ENCODE measurements at regions not wholly inside any gene's neighbourhood (a gene's known extent, or its start where the extent isn't known, plus 50 kb on each side); places are given as distances from the start of the nearest gene placed in this dataset.

GRCh38 chr2:38213619-38214167 lies 137.7 kb upstream of the CYP1B1 start:
- ATAC-seq = no peak
- intact Hi-C loops (cut with DNase I) = no loop called here
- DNase-seq (ENCODE audit: low spot score) = no peak

GRCh38 chr2:38212312-38212711 lies 136.4 kb upstream of the CYP1B1 start:
- DNase-seq (ENCODE audit: low spot score) (no peak), ATAC-seq (no peak)
- intact Hi-C loops (cut with DNase I) = no loop called here

GRCh38 chr2:38207168-38207567 lies 131.2 kb upstream of the CYP1B1 start:
- ATAC-seq = no peak
- intact Hi-C loops (cut with DNase I) = loop anchor here (1.0 to 10.0 kb wide), 2 partner anchors 23 to 1442 kb away; no protein-coding TSS in a partner anchor
- no peak for DNase-seq (ENCODE audit: low spot score)

- no peak for DNase-seq (ENCODE audit: low spot score)
- intact Hi-C loops (cut with DNase I) = loop anchor here (10.0 kb wide), 1 partner anchor 1439 kb away; no protein-coding TSS in a partner anchor
- no peak for ATAC-seq
Observed at GRCh38 chr2:38203446-38203810, 127.5 kb upstream of the CYP1B1 start.

- DNase-seq (ENCODE audit: low spot score) (no peak), ATAC-seq (no peak)
- intact Hi-C loops (cut with DNase I) = loop anchor here (10.0 kb wide), 1 partner anchor 1438 kb away; no protein-coding TSS in a partner anchor
Observed at GRCh38 chr2:38202713-38203445, 126.9 kb upstream of the CYP1B1 start.

GRCh38 chr2:38201784-38202183 lies 125.8 kb upstream of the CYP1B1 start:
- no peak for DNase-seq (ENCODE audit: low spot score)
- no peak for ATAC-seq
- intact Hi-C loops (cut with DNase I) = loop anchor here (10.0 kb wide), 1 partner anchor 1437 kb away; no protein-coding TSS in a partner anchor

GRCh38 chr2:38200598-38200997 lies 124.6 kb upstream of the CYP1B1 start:
- no peak for DNase-seq (ENCODE audit: low spot score)
- ATAC-seq = peak; percentile 81
- intact Hi-C loops (cut with DNase I) = loop anchor here (10.0 kb wide), 1 partner anchor 1436 kb away; no protein-coding TSS in a partner anchor

GRCh38 chr2:38199127-38199526 lies 123.2 kb upstream of the CYP1B1 start:
- no peak for ATAC-seq
- DNase-seq (ENCODE audit: low spot score) = no peak
- intact Hi-C loops (cut with DNase I) = no loop called here

GRCh38 chr2:38194751-38195150 lies 118.8 kb upstream of the CYP1B1 start:
- peak; percentile 27 for ATAC-seq
- intact Hi-C loops (cut with DNase I) = no loop called here
- DNase-seq (ENCODE audit: low spot score) = no peak

- no peak for DNase-seq (ENCODE audit: low spot score)
- intact Hi-C loops (cut with DNase I) = no loop called here
- ATAC-seq = no peak
Observed at GRCh38 chr2:38192976-38193375, 117.0 kb upstream of the CYP1B1 start.

GRCh38 chr2:38192046-38192445 lies 116.1 kb upstream of the CYP1B1 start:
- no peak for ATAC-seq
- DNase-seq (ENCODE audit: low spot score) = no peak

GRCh38 chr2:38191516-38191915 lies 115.6 kb upstream of the CYP1B1 start:
- intact Hi-C loops (cut with DNase I) = no loop called here
- DNase-seq (ENCODE audit: low spot score) (no peak), ATAC-seq (no peak)

More at GRCh38 chr2:38192046-38192445, 116.1 kb upstream of the CYP1B1 start:
- intact Hi-C loops (cut with DNase I) = no loop called here

- intact Hi-C loops (cut with DNase I) = no loop called here
- DNase-seq (ENCODE audit: low spot score) (no peak), ATAC-seq (peak; percentile 80)
Observed at GRCh38 chr2:38190542-38191218, 114.7 kb upstream of the CYP1B1 start.

GRCh38 chr2:38187541-38188011 lies 111.6 kb upstream of the CYP1B1 start:
- intact Hi-C loops (cut with DNase I) = no loop called here
- ATAC-seq (peak; percentile 91), DNase-seq (ENCODE audit: low spot score) (peak; percentile 82)

- DNase-seq (ENCODE audit: low spot score) (no peak), ATAC-seq (peak; percentile 14)
- intact Hi-C loops (cut with DNase I) = no loop called here
Observed at GRCh38 chr2:38185012-38185491, 109.1 kb upstream of the CYP1B1 start.

- no peak for DNase-seq (ENCODE audit: low spot score)
- intact Hi-C loops (cut with DNase I) = no loop called here
Observed at GRCh38 chr2:38182492-38183003, 106.6 kb upstream of the CYP1B1 start.

GRCh38 chr2:38181806-38182491 lies 106.0 kb upstream of the CYP1B1 start:
- no peak for ATAC-seq
- DNase-seq (ENCODE audit: low spot score) = no peak
- intact Hi-C loops (cut with DNase I) = no loop called here

More at GRCh38 chr2:38182492-38183003, 106.6 kb upstream of the CYP1B1 start:
- no peak for ATAC-seq

GRCh38 chr2:38180754-38181153 lies 104.8 kb upstream of the CYP1B1 start:
- intact Hi-C loops (cut with DNase I) = no loop called here
- DNase-seq (ENCODE audit: low spot score) = no peak
- no peak for ATAC-seq
